Activated B cell treated with CpG ODN at 0.5 μM for 24 hours (primary cell): ENCODE measurements at regions not wholly inside any gene's neighbourhood (a gene's known extent, or its start where the extent isn't known, plus 50 kb on each side); places are given as distances from the start of the nearest gene placed in this dataset.

Experiments
- ATAC-seq: fragments of 200-7000 bp; cut with Tn5 transposase; one replicate; pipeline ENCODE4 v1.10.0; 2021; ENCODE audit warnings: low read depth, mild to moderate bottlenecking, moderate library complexity
- CTCF ChIA-PET: fragments of 350-600 bp; sonication (Branson Sonifier 250); formaldehyde crosslinking; loops from one replicate; lab custom pipeline; 2021; ENCODE audit warnings: antibody characterized with exemption; lab: Charles Lee
- POLR2A ChIA-PET: fragments of 350-600 bp; sonication (Branson Sonifier 250); formaldehyde crosslinking; loops from one replicate; lab custom pipeline; 2021; ENCODE audit warnings: antibody characterized with exemption; lab: Charles Lee
- DNase-seq: peaks from one replicate; pipeline ENCODE4 v3.0.0; 2022
- H3K27ac Mint-ChIP-seq: one replicate; pipeline ENCODE4 v1.8.0; 2020; ENCODE audit warnings: mixed read lengths
- H3K27me3 Mint-ChIP-seq: one replicate; pipeline ENCODE4 v1.8.0; 2021; ENCODE audit warnings: mixed read lengths
- H3K36me3 Mint-ChIP-seq: one replicate; pipeline ENCODE4 v1.8.0; 2021; ENCODE audit warnings: low read depth, mixed read lengths
- H3K4me1 Mint-ChIP-seq: one replicate; pipeline ENCODE4 v1.8.0; 2021; ENCODE audit warnings: mixed read lengths
- H3K4me3 Mint-ChIP-seq: one replicate; pipeline ENCODE4 v1.8.0; 2020; ENCODE audit warnings: mild to moderate bottlenecking, mixed read lengths
- H3K9me3 Mint-ChIP-seq: one replicate; pipeline ENCODE4 v1.8.0; 2020; ENCODE audit warnings: mixed read lengths
- CTCF ChIP-seq: fragments of 200-600 bp; IDR thresholded peaks from one replicate; pipeline ENCODE4 v1.8.0; 2022; ENCODE audit warnings: antibody characterized with exemption, mild to moderate bottlenecking
- intact Hi-C: fragments of 100-400 bp; cut with micrococcal nuclease; formaldehyde crosslinking; loops from one replicate; pipeline ENCODE4 v1.15.1; 2024

DNA sequence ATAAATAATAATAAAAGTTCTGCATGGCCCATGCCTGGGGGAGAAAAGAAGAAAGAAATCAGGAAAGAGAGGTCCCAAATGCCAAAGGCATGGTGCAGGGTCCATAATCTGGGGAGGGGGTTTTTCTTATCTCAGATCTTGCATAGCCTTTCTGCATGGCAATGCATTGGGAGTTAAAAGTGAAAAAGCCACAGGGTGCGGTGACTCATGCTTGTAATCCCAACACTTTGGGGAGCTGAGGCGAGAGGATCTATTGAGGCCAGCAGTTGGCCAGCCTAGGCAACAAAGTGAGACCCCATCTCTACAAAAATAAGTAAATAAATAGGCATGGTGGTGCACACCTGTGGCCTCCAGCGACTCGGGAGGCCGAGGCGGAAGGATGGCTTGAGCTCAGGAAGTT, 76.8 kb upstream of the GATA2 start:
- intact Hi-C loops = no loop called here
- Mint-ChIP-seq H3K27me3 (peaks cover 14% of the 10 kb centered on the region), H3K36me3 (no peaks in the 10 kb centered on the region), H3K4me3 (no peak overlapping the region), H3K9me3 (no peaks in the 10 kb centered on the region), H3K4me1 (no peaks in the 10 kb centered on the region), H3K27ac (no peak overlapping the region)
- ChIA-PET POLR2A (no interaction called here), CTCF (no interaction called here)
- TF ChIP-seq CTCF = no peak
- no peak for ATAC-seq
- no peak for DNase-seq

DNA sequence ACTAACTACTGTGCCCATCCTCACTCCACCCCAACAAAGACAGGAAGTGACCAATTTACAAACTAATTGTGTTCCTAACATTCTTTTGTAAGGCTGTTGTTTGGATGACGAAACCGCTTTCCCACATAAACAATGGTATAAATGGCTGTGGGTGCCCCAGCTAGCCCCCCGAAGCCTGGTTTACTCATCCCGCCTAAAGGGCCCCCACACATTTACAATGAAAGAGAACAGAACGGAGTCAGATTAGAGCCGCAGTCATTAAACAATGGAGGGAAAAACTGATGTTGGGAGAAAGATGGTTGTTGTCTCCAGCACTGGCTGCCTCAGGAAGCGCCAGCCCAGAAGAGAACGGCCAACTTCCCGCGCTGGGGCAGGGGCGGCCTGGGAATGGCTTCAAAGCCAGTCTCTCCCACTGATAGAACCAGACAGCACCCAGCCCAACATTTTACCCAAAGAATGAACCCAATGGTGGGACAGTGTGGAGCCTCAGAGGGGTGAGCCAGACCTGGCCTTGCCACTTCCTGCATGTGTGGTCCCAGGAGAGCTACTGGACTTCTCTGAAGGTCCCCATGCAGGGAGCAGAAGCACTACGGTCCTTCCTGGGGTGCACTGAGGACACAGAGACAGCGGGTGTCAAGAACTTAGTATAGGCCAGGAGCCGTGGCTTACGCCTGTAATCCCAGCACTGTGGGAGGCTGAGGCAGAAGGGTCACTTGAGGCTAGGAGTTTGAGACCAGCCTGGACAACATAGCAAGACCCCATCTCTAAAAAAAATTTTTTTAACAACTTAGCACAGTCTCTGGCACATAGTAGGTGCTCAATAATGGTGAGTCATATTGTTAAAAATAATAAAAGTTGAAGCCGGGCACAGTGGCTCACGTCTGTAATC, 75.8 kb upstream of the GATA2 start:
- Mint-ChIP-seq H3K27me3 (peaks cover 9% of the 10 kb centered on the region), H3K9me3 (no peaks in the 10 kb centered on the region), H3K36me3 (no peaks in the 10 kb centered on the region), H3K4me1 (no peaks in the 10 kb centered on the region), H3K27ac (no peak overlapping the region), H3K4me3 (no peak overlapping the region)
- no peak for TF ChIP-seq CTCF
- CTCF ChIA-PET = interaction anchor here (0.6 kb wide), 1 partner anchor 49 kb away, joined by 3 read pairs; no protein-coding TSS in a partner anchor
- intact Hi-C loops = no loop called here
- no peak for DNase-seq
- ATAC-seq = no peak
- POLR2A ChIA-PET = no interaction called here

DNA sequence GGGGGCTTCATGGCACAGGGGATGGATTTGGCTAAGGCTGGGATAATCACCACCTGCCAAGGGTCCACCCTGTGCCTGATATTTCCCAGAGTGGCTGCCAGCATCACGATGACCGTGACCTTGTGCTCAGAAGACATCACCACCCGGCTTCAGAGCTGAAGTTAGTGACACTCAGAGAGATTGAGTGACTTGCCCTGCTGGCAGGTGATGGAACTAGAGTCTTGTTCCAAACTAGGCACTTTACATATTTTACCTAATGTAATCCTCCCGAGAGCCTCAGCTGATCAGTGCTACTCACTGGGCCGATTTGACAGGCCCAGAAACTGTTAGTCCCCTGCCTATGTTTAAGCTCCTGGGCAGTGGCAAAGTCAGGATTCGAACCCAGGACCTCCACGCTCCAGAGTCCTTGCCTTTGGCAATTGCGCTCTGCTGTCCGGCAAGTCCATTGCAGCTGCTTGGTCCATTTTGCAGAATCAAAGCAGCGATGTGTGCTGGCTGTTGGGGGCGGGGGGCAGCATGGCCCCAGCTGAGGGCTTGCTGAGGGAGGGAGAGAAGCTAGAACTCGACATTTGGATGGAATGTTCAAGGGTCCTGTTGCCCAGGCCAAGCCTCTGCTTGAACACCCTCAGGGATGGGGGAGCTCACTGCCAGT, 74.8 kb upstream of the GATA2 start:
- ChIA-PET CTCF (interaction anchor here (0.6 kb wide), 1 partner anchor 50 kb away, joined by 3 read pairs; no protein-coding TSS in a partner anchor), POLR2A (no interaction called here)
- H3K4me3 Mint-ChIP-seq = no peak overlapping the region
- no peak for TF ChIP-seq CTCF
- H3K27me3 Mint-ChIP-seq = peaks cover 4% of the 10 kb centered on the region
- intact Hi-C loops = no loop called here
- no peaks in the 10 kb centered on the region for H3K9me3 Mint-ChIP-seq
- H3K27ac Mint-ChIP-seq = no peak overlapping the region
- no peak for DNase-seq
- no peaks in the 10 kb centered on the region for H3K36me3 Mint-ChIP-seq
- no peaks in the 10 kb centered on the region for H3K4me1 Mint-ChIP-seq
- ATAC-seq = no peak

- no peak for TF ChIP-seq CTCF
- H3K36me3 Mint-ChIP-seq = no peaks in the 10 kb centered on the region
- no peak overlapping the region for H3K27ac Mint-ChIP-seq
- ATAC-seq = no peak
- CTCF ChIA-PET = no interaction called here
- no peak overlapping the region for H3K4me3 Mint-ChIP-seq
- H3K4me1 Mint-ChIP-seq = no peaks in the 10 kb centered on the region
- no peaks in the 10 kb centered on the region for H3K9me3 Mint-ChIP-seq
- peaks cover 4% of the 10 kb centered on the region for H3K27me3 Mint-ChIP-seq
- POLR2A ChIA-PET = no interaction called here
- intact Hi-C loops = no loop called here
- no peak for DNase-seq
These were observed 74.1 kb upstream of the GATA2 start for GRCh38 chr3:128567141-128567540.

GRCh38 chr3:128563439-128563838, 70.4 kb upstream of the GATA2 start:
- H3K36me3 Mint-ChIP-seq = no peaks in the 10 kb centered on the region

More at GRCh38 chr3:128563439-128563838, 70.4 kb upstream of the GATA2 start:
- TF ChIP-seq CTCF = no peak
- POLR2A ChIA-PET = no interaction called here
- CTCF ChIA-PET = no interaction called here
- Mint-ChIP-seq H3K4me1 (no peaks in the 10 kb centered on the region), H3K4me3 (no peak overlapping the region), H3K27ac (no peak overlapping the region), H3K9me3 (no peaks in the 10 kb centered on the region), H3K27me3 (peaks cover 13% of the 10 kb centered on the region)
- ATAC-seq = no peak
- intact Hi-C loops = no loop called here
- DNase-seq = no peak
